SK-N-SH (cell line): ENCODE measurements at regions not wholly inside any gene's neighbourhood (a gene's known extent, or its start where the extent isn't known, plus 50 kb on each side); places are given as distances from the start of the nearest gene placed in this dataset.

ENCODE experiments used
- CTCF ChIP-seq: fragments of 200-600 bp; sonication (generic); IDR thresholded peaks from 2 replicates; pipeline ENCODE4 v1.6.1; 2017; ENCODE audit warnings: antibody characterized with exemption, mild to moderate bottlenecking, moderate library complexity
- FOXJ3 ChIP-seq: sonication (generic); formaldehyde crosslinking; IDR thresholded peaks from 2 replicates; pipeline ENCODE4 v1.5.1; 2020; ENCODE audit warnings: mild to moderate bottlenecking, missing genetic modification reagents
- SIN3A ChIP-seq: IDR thresholded peaks from 2 replicates; pipeline ENCODE4 v1.6.1; 2012; ENCODE audit warnings: low read depth, mild to moderate bottlenecking, low read length, moderate library complexity, borderline replicate concordance
- TEAD4 ChIP-seq: IDR thresholded peaks from 2 replicates; pipeline ENCODE4 v1.4.0; 2012; ENCODE audit warnings: mild to moderate bottlenecking, borderline replicate concordance; ENCODE audit not compliant: insufficient read depth

DNA sequence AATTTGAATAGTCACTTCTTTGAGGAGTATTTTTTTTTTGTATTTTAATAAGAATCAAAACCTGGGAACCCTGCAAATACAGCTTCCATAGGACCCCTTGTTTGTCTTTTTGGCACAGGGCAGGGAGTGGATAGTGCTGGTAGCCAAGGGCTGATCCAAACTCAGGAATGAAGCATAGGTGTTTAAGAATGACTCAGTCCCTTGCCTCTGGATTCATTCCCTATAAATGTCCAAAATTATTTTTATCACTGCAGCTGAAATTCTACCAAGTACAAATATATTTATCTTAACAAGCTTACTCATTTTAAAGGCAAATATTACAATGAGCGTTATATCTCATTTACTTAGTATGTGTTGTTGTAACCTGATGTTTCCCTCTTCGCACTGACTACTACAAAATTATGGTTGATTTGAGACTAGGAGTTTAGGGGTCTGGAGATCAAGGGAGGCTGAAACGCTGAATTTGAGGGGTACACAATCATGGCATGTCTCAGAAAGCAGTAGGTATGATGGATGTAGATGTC is 278.6 kb upstream of the LYPLAL1 start:
- TF ChIP-seq TEAD4 (no peak), FOXJ3 (no peak), CTCF (no peak), SIN3A (no peak)
